Suprapubic skin (tissue), 4 donors: ENCODE measurements at regions not wholly inside any gene's neighbourhood (a gene's known extent, or its start where the extent isn't known, plus 50 kb on each side); places are given as distances from the start of the nearest gene placed in this dataset.
"Not testable (repeated sequence)": the region's sequence is repeated elsewhere in the genome, so short reads cannot be mapped to it uniquely, and the experiment has no call there.

Experiments used
- DNase-seq, 2 donors: peaks; one replicate each; pipeline ENCODE4 v3.0.0-alpha.2; 2019; ENCODE audit warnings: low spot score in 2 of 2
- H3K27ac ChIP-seq: fragments of 200-600 bp; sonication (generic); one replicate; pipeline ENCODE4 v1.5.1; 2019
- H3K27me3 ChIP-seq: fragments of 200-600 bp; sonication (generic); one replicate; pipeline ENCODE4 v1.5.1; 2019
- H3K36me3 ChIP-seq: fragments of 200-600 bp; sonication (generic); one replicate; pipeline ENCODE4 v1.5.1; 2019
- H3K4me1 ChIP-seq: fragments of 200-600 bp; sonication (generic); one replicate; pipeline ENCODE4 v1.5.1; 2019
- H3K4me3 ChIP-seq: fragments of 200-600 bp; sonication (generic); one replicate; pipeline ENCODE4 v1.5.1; 2019; ENCODE audit warnings: mild to moderate bottlenecking
- H3K9me3 ChIP-seq: fragments of 200-600 bp; sonication (generic); one replicate; pipeline ENCODE4 v1.5.1; 2019
- CTCF ChIP-seq, 2 donors: fragments of 200-600 bp in 1 of 2; fragments of 450-650 bp in 1 of 2; sonication (generic) in 1 of 2; IDR thresholded peaks; one replicate each; pipeline ENCODE4 v1.5.1; 2016 to 2019; ENCODE audit warnings: antibody characterized with exemption in 2 of 2, mild to moderate bottlenecking in 1 of 2, moderate library complexity in 1 of 2
- EP300 ChIP-seq: sonication (generic); formaldehyde crosslinking; IDR thresholded peaks from one replicate; pipeline ENCODE4 v1.6.1; 2017; ENCODE audit warnings: antibody characterized with exemption
- POLR2A ChIP-seq, 2 donors: fragments of 450-650 bp; IDR thresholded peaks; one replicate each; pipeline ENCODE4 v1.6.1; 2017; ENCODE audit warnings: antibody characterized with exemption in 2 of 2, mild to moderate bottlenecking in 2 of 2, moderate library complexity in 2 of 2
- POLR2AphosphoS5 ChIP-seq, 3 donors: sonication (generic); formaldehyde crosslinking; IDR thresholded peaks; one replicate each; pipeline ENCODE4 v1.6.1; 2017; ENCODE audit warnings: antibody characterized with exemption in 3 of 3
- WGBS: methylation state at CpG from one replicate; pipeline ENCODE4 v1.1.5; 2018; 5-methylcytosine and 5-hydroxymethylcytosine counted together

- H3K27me3 ChIP-seq: no peaks in the 10 kb centered on the region
- no peaks in the 10 kb centered on the region for H3K36me3 ChIP-seq
- WGBS: 82% methylated on average over 5 of the region's 5 CpGs
- DNase-seq: no peak
- no peaks in the 10 kb centered on the region for H3K4me1 ChIP-seq
- H3K9me3 ChIP-seq: no peaks in the 10 kb centered on the region
- no peak for TF ChIP-seq POLR2AphosphoS5 (IDR thresholded peaks at IDR 0.05)
- no peak for TF ChIP-seq POLR2A (IDR thresholded peaks at IDR 0.05)
- TF ChIP-seq EP300: no peak
- TF ChIP-seq CTCF (IDR thresholded peaks at IDR 0.05): no peak
- H3K27ac ChIP-seq: no peak overlapping the region
- H3K4me3 ChIP-seq: no peak overlapping the region
Measured at GRCh38 chr5:68862560-68862959, 231.3 kb upstream of the SLC30A5 start.

GRCh38 chr5:68865192-68865591 lies 228.6 kb upstream of the SLC30A5 start:
- WGBS: 94% methylated on average over 4 of the region's 11 CpGs
- not testable (repeated sequence) for H3K4me1 ChIP-seq, H3K9me3 ChIP-seq, H3K4me3 ChIP-seq, H3K27me3 ChIP-seq, H3K36me3 ChIP-seq, DNase-seq, H3K27ac ChIP-seq

GRCh38 chr5:68872088-68872839 lies 221.6 kb upstream of the SLC30A5 start:
- no peak for TF ChIP-seq EP300
- TF ChIP-seq POLR2A (IDR thresholded peaks at IDR 0.05): no peak
- TF ChIP-seq POLR2AphosphoS5 (IDR thresholded peaks at IDR 0.05): no peak
- no peak for TF ChIP-seq CTCF (IDR thresholded peaks at IDR 0.05)
- Histone ChIP-seq H3K27me3 (no peaks in the 10 kb centered on the region), H3K4me1 (no peaks in the 10 kb centered on the region), H3K36me3 (no peaks in the 10 kb centered on the region), H3K27ac (no peak overlapping the region), H3K4me3 (no peak overlapping the region), H3K9me3 (no peaks in the 10 kb centered on the region)
- DNase-seq: no peak
- WGBS: 62% methylated on average over 6 of the region's 6 CpGs

- no peak overlapping the region for H3K4me3 ChIP-seq
- 68% methylated on average over 4 of the region's 4 CpGs for WGBS
- no peak overlapping the region for H3K27ac ChIP-seq
- no peaks in the 10 kb centered on the region for H3K9me3 ChIP-seq
- H3K27me3 ChIP-seq: no peaks in the 10 kb centered on the region
- no peaks in the 10 kb centered on the region for H3K4me1 ChIP-seq
- H3K36me3 ChIP-seq: no peaks in the 10 kb centered on the region
- no peak for TF ChIP-seq POLR2A (IDR thresholded peaks at IDR 0.05)
- no peak for TF ChIP-seq POLR2AphosphoS5 (IDR thresholded peaks at IDR 0.05)
- TF ChIP-seq CTCF (IDR thresholded peaks at IDR 0.05): no peak
- DNase-seq: no peak
Measured at GRCh38 chr5:68873198-68873597, 220.6 kb upstream of the SLC30A5 start.

GRCh38 chr5:68875351-68875750 lies 218.5 kb upstream of the SLC30A5 start:
- WGBS: 77% methylated on average over 3 of the region's 3 CpGs
- no peak overlapping the region for H3K27ac ChIP-seq
- no peaks in the 10 kb centered on the region for H3K9me3 ChIP-seq
- DNase-seq: no peak
- no peak overlapping the region for H3K4me3 ChIP-seq
- H3K4me1 ChIP-seq: no peaks in the 10 kb centered on the region
- no peaks in the 10 kb centered on the region for H3K27me3 ChIP-seq
- no peaks in the 10 kb centered on the region for H3K36me3 ChIP-seq
- TF ChIP-seq POLR2A (IDR thresholded peaks at IDR 0.05): no peak
- no peak for TF ChIP-seq EP300
- no peak for TF ChIP-seq POLR2AphosphoS5 (IDR thresholded peaks at IDR 0.05)
- no peak for TF ChIP-seq CTCF (IDR thresholded peaks at IDR 0.05)

- H3K27me3 ChIP-seq: no peaks in the 10 kb centered on the region
- TF ChIP-seq CTCF (IDR thresholded peaks at IDR 0.05) (no peak), POLR2A (IDR thresholded peaks at IDR 0.05) (no peak), EP300 (no peak), POLR2AphosphoS5 (IDR thresholded peaks at IDR 0.05) (no peak)
- WGBS: 94% methylated on average over 8 of the region's 8 CpGs
Measured at GRCh38 chr5:68883436-68883835, 210.4 kb upstream of the SLC30A5 start.

More at GRCh38 chr5:68883436-68883835, 210.4 kb upstream of the SLC30A5 start:
- Histone ChIP-seq H3K9me3 (no peaks in the 10 kb centered on the region), H3K4me3 (no peak overlapping the region), H3K4me1 (no peaks in the 10 kb centered on the region), H3K27ac (no peak overlapping the region), H3K36me3 (no peaks in the 10 kb centered on the region)
- no peak for DNase-seq
